ENCODE measurements at regions not wholly inside any gene's neighbourhood (a gene's known extent, or its start where the extent isn't known, plus 50 kb on each side); places are given as distances from the start of the nearest gene placed in this dataset.
"Not testable (repeated sequence)": the region's sequence is repeated elsewhere in the genome, so short reads cannot be mapped to it uniquely, and the experiment has no call there.

DNA sequence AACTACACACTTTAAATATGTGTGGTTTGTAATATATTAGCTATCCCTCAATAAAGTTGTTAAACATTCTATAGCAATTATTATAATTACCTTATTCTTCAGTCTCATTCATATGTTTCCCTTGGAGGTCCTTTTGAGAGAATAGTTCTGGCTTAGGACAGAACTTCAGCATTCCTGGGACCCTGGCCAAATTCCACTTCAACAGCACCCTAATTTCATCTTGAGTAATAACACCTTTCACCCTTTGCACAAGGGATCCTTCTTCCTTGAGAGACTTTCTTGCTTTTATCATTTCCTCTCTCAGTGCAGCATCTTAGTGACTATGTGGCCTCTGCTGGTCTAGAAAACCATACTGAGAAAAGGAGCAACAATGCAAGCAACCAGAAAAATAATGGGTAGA is 255.9 kb downstream of the C11orf87 start:
- no peak for DNase-seq (ENCODE audit: low spot score)

DNA sequence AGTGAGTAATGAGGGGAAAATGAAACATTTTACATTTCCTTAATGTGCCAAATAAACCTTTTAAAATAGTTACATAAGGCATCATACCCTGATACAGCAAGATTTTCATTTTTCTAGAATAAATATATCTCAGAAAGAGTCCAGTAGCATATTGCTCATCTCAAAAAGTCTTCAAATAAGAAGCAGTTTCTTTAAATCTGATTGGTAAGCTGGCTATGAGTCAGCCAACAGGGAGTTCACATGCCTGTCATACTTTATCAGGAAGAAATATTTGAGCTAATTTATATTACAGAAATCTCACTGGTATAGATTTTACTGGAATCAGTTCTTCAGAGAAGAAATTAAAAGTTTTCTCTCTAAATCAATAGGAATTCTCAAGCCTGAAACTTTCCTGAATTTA is 258.1 kb downstream of the C11orf87 start:
- no peak for DNase-seq (ENCODE audit: low spot score)

DNA sequence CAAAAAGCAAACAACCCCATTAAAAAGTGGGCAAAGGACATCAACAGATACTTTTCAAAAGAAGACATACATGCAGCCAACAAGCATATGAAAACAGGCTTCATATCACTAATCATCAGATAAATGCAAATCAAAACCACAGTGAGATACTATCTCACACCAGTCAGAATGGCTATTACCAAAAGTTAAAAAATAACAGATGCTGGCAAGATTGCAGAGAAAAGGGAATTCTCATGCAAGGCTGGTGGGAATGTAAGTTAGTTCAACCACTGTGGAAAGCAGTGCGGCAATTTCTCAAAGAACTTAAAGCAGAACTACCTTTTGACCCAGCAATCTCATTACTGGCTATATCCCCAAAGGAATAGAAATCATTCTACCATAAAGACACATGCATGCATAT is 260.8 kb downstream of the C11orf87 start:
- DNase-seq (ENCODE audit: low spot score) = not testable (repeated sequence)

DNA sequence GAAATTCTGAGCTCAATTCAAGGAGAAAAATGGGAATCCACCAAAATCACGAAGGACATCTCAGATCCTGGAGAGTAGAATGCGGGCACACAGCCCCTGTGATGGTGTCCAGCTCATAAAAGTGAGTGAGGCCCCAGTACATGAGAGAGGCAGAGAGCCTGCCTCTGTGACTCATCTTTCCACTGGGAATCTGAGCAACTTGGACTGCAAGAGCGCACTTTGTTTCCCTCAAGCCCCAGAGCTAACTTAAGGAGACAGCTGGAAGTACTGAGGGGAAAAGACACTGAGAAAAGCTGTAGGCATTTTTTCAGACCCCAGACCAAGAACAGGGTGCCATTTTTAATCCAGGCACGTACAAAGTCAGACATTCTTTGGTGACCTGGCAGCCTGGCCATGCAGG is 273.7 kb downstream of the C11orf87 start:
- DNase-seq (ENCODE audit: low spot score) = no peak

DNA sequence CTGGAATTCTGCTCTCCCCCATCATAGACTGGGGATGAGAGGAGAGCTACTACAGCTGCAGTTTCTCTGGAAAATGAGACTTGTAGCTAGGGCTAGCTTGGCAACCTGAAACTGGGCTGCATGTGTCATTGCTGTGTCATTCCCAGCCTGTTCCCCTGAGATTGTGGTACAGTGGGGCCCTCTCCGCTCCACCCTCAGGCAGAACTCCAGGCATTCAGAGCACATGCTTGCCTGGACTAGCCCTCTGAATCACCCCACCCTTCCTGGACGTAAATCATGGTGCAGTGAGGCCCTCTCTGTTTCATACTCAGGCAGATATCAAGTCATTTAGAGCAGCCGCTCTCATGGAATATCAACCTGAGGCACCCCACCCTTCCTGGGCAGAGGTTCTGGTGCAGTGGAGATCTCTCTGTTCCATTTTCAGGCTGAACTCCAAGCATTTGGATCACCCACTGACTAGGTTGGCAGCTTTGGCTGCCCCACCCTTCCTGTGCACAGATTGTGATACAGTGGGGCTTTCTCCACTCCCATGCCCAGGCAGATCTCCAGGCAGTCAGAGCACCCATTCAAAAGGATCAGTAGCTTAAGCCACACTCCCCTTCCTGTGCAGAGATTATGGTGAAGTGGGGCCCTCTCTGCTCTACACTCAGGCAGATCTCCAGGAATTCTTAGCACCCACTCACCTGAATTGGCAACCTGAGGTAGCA is 274.4 kb downstream of the C11orf87 start:
- DNase-seq (ENCODE audit: low spot score) = no peak

DNA sequence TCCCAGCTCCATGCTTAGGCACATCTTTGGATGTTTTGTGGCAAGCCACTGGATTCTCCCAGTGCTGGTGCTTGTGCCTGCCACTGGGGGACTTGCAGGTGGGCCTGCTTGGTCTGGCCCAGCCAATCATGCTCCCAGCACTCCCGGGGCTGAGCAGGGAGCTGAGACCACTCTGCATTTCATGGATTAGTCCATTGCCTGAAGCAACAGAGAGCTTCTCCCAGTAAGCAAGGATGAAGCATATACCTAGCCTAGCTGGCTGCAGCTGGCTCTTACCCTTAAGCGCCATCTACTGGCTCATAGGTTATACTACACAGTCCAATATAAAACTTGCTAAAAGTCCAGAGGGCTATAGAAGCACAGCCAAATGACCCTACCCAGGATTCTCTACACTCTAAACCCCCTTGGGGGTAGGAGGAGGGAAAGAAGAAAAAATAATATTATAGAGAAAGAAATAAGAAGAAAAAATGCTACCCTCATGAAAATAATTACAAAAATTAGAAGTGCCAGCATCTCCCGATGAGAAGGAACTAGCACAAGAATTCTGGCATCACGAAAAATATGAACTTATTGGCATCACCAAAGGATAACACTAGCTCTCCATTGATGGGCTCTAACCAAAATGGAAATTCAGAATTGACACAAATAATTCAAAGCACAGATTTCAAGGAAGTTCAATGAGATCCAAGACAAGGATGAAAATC is 275.3 kb downstream of the C11orf87 start:
- DNase-seq (ENCODE audit: low spot score) = peak; percentile 58

DNA sequence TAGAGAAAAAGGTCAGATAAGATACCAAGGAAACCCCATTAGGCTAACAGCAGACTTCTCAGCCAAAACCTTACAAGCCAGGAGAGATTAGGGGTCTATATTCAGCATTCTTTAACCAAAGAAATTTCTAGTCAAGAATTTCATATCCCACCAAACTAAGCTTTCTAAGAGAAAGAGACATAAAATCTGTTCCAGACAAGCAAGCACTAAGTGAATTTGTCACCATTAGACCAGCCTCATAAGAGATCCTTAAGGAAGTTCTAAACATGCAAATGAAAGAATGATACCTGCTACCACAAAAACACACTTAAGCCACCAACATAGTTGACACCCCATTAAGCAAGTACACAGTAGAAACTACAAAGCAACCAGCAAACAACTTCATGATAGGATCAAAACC is 276.2 kb downstream of the C11orf87 start:
- no peak for DNase-seq (ENCODE audit: low spot score)

DNA sequence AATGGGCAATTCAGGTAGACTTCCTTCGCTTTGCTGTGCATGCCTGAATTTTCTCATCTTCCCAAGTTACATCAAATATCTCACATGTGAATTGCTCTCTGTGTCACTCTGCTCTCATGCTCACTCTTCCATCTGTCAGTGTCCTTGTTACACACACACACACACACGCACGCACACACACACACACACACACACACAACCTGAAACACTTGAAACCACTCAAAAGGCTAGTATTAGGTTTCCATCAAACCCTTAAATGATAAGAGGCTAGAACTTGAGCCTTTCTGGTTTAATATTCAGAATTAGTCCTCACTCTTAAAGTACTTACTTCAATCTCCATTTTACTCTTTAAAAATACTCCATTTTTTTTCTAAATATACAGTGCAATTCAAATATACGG is 282.4 kb downstream of the C11orf87 start:
- DNase-seq (ENCODE audit: low spot score) = no peak

DNA sequence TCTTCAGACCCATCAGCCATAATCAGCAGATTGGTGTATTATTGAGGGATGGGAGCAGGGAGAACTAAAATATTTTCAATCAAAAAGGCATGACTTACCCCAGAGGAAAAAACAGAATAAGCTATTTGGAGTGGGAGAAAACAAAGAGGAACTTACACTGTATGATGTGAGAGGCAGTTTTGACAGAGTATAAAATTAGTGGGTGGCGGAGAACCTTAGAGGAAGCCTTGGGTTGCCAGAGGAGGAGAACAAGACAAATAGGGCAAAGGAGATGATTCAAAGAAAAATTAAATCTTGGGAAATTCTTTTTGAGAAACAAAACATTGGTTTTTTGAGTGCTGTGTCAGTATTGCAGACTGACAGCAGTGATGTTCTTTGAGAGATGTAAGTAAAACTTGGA is 285.0 kb downstream of the C11orf87 start:
- no peak for DNase-seq (ENCODE audit: low spot score)

DNA sequence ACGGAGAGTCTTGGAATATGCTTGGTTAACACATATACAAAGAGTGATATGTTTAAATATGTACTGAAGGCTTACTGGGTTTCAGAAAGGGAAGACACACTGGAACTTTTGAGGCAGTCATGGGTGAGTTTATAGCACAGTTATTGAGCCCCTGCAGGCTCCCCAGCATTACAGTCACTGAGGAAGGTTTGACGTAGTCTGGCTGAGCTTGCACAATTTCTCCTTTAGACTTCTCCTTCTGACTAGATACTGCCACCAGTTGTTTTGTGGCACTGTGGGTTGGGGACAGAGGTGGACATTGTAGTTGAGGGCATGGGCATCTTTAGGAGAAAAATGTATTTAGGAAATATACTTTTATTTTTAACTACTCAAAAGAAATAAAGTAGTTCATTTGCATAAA is 285.4 kb downstream of the C11orf87 start:
- no peak for DNase-seq (ENCODE audit: low spot score)

DNA sequence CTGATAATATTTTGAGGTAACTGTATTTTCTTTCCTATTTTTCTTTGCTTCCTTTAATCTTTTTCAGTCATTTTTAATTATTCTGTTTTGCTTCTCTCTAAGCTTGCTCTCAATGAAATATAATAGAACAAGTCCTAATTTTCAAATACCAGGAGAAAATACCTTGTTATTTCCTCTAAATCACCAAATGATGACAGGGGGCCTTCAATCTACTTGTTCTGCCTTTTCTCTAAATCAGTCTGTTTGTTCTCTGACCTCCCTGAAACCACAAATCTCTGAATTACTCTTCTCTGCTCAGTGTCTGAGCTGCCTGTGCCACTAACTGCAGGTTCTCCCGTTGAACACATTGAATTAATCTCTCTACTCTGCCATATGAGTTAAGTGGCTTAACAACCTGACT is 286.2 kb downstream of the C11orf87 start:
- no peak for DNase-seq (ENCODE audit: low spot score)

DNA sequence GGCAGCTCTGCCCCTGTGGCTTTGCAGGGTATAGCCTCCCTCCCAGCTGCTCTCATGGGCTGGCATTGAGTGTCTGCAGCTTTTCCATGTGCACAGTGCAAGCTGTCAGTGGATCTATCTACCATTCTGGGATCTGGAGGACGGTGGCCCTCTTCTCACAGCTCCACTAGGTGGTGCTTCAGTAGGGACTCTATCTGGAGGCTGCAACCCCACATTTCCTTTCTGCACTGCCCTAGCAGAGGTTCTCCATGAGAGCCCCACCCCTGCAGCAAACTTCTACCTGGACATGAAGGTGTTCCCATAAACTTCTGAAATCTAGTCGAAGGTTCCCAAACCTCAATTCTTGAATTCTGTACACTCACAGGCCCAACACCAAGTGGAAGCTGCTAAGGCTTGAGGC is 292.5 kb downstream of the C11orf87 start:
- DNase-seq (ENCODE audit: low spot score) = not testable (repeated sequence)

DNA sequence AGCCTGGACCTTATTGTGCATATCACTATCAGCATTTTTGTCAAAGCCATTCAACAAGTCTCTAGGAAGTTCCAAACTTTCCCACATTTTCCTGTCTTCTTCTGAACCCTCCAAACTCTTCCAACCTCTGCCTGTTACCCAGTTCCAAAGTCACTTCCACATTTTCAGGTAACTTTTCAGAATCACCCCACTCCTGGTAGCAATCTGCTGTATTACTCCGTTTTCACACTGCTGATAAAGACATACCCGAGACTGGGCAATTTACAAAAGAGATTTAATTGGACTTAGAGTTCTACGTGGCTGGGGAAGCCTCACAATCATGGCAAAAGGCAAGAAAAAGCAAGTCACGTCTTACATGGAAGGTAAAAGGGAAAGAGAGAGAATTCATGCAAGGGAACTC is 293.4 kb downstream of the C11orf87 start:
- DNase-seq (ENCODE audit: low spot score) = not testable (repeated sequence)

DNA sequence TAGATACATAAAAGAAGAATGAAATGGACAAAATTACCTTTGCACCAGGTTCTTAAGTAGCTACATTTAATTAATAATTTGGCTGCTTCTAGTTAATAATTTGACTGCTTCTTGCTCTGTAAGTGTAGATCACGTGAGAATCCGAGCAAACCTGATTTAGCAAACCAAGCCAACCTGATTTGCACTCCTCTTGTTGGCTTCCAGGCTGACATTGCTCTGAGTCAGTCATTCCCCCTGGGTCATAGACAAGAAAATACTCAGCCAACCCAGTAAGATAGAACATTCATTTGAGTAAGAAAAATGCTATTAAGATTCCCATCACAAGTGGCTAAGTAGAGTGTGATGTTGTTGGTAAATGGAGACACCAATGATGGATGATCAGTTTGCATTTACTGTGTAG is 304.1 kb downstream of the C11orf87 start:
- no peak for DNase-seq (ENCODE audit: low spot score)

DNA sequence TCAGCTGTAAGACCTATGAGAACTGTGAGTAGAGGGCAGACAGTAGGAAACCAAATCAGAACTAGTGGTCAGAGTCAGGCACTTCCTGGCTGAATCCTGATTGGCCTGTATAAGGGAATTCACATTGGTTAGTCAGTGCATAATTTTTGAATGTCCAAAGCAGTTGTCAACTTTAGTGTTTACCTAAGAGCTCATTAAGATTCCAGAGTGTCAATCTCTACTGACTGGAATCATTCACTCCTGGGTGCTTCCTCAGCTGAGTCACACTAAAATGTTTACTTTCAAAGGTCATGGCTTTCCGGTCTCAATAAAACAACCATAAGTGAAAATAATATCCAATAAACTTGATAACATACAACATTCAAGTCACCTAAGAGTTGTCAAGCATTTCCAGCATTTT is 306.1 kb downstream of the C11orf87 start:
- DNase-seq (ENCODE audit: low spot score) = no peak

DNA sequence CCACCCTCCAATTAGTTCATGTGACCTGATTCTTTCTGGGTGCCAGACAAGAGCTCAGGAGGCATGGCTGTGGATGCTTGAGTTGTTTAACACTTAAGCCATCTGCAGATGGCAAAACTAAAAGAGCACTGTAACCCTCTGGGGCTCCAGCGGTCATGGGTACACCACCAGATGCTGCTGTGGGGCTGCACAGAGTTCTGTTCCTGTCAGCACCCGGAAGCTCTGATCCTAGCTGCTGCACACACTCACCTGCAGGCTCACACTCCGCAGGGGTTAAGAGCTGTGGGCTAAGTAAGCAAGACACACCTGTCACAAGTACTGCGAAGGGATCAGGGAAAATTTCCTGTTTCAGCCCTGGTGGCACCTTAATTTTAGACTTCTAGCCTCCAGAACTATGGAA is 307.8 kb downstream of the C11orf87 start:
- no peak for DNase-seq (ENCODE audit: low spot score)

DNA sequence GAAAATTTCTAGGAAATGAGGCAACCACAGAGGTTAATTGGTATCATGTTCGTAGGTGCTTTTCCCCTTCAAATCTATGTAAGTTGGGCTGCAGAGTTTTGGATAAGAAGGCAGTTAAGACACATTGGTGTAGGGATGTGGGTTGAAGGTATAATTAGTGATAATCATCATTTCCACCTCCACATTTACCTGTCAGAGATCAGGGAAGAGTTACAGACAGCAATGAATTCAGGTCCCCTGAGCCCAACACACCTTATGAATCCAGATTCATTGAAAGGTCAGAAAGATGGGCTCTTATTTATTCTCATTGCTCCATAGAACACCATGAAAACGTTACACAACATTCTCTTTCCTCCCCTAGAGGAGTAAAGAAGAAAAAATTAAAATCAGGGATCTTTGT is 308.7 kb downstream of the C11orf87 start:
- DNase-seq (ENCODE audit: low spot score) = no peak

DNA sequence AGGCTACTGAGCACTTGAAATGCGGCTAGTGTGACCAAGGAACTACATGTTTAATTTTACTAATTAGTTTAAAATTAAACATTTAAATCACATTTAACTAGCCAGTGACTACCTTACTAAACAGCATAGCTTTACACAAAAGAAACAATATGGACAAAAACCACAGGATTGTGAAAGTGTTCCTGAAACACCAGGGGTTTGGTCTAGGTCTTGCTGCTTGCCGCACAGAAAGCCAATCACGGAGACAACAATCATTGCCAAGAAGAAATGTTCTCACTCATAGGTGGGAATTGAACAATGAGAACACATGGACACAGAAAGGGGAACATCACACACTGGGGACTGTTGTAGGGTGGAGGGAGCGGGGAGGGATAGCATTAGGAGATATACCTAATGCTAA is 309.5 kb downstream of the C11orf87 start:
- DNase-seq (ENCODE audit: low spot score) = no peak

DNA sequence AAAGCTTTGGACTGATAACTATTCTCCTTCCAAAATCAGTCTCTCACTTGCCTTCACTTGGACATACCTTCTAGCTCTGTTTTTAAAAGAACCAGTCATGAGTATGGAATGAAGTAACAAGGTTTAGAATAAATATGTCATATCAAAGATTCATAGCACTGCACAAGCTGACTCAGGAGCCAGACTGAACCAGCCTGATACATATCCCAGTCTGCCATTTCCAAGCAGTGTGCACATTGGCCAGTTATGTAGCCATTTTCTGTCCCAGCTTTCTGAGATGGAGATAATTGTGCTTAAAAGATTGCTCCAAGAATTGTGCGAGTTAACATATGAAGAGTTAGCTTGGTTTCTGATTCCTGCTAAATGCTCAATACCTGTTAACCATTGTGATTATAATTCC is 311.3 kb downstream of the C11orf87 start:
- DNase-seq (ENCODE audit: low spot score) = no peak

DNA sequence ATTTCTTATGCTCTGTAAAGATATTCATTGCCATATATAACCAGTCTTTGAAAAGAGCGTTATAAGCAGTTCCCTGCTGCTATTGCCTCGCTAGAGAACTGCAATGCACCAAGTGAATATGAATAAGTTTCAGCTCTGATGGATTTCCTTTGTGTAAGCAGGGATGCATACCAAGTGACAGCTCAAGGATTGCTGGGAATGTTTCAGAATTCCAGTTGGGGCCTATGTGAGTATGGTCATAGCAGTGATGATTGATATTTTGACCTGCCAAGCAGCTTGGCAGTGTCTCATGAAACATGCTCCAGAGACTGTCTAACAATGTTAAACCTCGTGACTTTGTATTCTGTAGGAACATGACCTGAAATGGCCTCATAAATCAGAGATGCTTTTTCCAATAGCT is 312.6 kb downstream of the C11orf87 start:
- no peak for DNase-seq (ENCODE audit: low spot score)

DNA sequence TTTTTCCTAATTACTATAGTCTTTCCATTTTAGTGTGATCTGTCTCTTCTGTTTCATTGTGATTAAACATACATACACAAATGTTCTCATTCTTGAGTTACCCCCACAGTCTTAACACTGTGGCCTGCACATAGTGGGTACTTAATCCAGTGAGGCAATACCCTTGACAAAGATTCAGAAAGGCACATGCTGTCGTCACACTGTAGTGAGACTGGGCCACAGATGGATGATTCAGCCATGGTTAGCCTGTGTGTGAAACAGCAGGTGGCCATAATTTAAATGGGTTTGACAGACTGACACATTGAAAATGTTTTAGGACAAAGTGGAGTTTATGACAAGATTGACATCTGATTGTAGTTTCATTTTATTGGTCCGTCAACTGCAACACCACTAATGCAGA is 313.1 kb downstream of the C11orf87 start:
- DNase-seq (ENCODE audit: low spot score) = no peak

DNA sequence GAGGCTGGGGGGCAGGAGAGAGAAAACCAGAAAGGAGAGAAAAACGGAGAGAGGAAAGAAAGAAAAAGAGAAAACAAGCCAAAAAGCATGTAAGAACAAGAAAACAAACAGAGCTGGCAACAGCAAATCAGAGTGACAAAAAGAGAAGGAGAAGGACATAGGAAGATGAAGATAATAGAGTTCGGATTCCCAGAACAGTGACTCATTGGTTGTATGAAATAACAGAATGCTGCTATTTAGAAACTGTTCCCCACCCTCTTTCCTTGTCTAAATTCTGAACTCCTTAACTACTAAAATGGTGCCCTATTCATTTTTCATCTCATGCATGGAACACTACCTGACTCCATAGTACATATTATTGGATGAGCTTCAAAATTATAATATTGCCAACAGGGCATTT is 317.4 kb downstream of the C11orf87 start:
- DNase-seq (ENCODE audit: low spot score) = no peak

DNA sequence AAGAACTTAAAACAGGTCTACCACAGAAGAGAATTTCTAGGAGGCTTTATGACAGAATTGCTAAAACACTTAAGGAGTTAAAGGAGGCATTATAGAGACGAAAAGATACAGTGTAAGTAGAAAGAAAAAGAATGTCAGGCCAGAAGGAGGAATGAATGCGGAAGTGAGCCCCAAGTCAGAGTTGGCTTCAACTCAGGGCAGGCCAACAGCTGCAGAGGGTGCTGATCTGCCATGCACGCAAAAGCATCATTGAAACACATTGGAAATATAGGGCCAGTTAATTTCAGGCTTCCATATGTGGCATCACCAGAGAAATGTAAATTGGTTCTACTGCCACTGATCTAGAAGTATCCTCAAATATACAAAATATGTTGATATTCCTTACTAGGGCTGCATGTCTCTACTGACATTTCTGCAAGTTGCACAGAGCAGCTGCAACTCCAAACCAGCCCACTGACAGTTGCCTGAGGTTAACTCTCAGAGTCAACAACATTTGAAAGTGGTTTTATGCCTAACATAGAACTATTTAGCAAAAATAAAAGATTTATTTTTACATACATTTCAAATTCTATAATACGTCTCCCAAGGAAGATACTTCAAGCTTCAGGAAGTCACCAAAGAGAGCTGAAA is 324.1 kb downstream of the C11orf87 start:
- DNase-seq (ENCODE audit: low spot score) = no peak

DNA sequence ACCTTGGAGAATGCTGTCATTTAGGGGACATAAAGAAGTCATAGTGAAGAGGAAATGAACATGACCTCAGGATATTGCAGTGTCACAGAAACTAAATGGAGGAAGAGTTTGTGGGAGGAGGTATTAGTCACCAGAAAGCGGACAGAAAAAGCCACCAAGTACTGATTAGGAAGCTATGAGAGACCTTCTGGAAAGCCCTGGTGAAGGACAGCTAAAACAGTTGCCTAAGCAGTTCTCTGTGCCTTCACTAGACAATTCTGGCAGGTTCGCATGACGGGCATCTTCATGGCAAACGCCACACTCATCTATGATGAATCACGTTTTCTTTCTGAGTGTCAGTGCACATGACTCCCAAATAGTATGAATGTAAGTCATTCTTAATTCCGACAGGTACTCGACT is 325.8 kb downstream of the C11orf87 start:
- no peak for DNase-seq (ENCODE audit: low spot score)

Measured in NAMALWA (cell line).